ENCODE measurements at regions not wholly inside any gene's neighbourhood (a gene's known extent, or its start where the extent isn't known, plus 50 kb on each side); places are given as distances from the start of the nearest gene placed in this dataset.
"Not testable (repeated sequence)": the region's sequence is repeated elsewhere in the genome, so short reads cannot be mapped to it uniquely, and the experiment has no call there.

DNA sequence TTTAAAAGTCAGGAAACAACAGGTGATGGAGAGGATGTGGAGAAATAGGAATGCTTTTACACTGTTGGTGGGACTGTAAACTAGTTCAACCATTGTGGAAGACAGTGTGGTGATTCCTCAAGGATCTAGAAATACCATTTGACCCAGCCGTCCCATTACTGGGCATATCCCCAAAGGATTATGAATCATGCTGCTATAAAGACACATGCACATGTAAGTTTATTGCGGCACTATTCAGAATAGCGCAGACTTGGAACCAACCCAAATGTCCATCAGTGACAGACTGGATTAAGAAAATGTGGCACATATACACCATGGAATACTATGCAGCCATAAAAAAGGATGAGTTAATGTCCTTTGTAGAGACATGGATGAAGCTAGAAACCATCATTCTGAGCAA, 359.8 kb upstream of the CCDC179 start:
- not testable (repeated sequence) for H3K36me3 ChIP-seq (replicated peaks; ENCODE audit: control insufficient read depth, insufficient read depth, low read length)

DNA sequence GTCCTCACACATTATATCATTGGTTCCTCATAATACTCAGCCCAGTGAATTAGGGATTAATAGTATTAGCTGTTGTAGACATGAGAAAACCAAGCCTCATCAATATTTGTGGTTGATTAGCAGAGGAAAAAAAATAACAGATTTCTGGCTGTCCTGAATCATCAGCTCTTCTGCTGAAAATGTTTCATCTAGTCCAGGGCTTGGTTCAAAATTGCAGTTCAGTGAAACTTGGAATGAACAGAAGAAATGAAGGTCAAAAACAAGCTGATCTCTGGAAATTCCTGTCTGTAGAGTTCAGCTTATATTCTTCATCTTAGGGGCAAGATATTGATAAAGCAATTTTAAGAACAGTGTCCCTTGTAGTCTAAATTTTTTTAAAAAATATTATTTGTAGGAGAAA, 361.1 kb upstream of the CCDC179 start:
- no peak for DNase-seq
- H3K4me3 ChIP-seq (ENCODE audit: insufficient read depth, low read depth, low read length), result no peak overlapping the region
- no peaks in the 10 kb centered on the region for H3K27me3 ChIP-seq (ENCODE audit: control insufficient read depth, insufficient read depth, low read length)
- no peaks in the 10 kb centered on the region for H3K36me3 ChIP-seq (replicated peaks; ENCODE audit: control insufficient read depth, insufficient read depth, low read length)

More for the DNA sequence above, 359.8 kb upstream of the CCDC179 start:
- not testable (repeated sequence) for DNase-seq; H3K27me3 ChIP-seq (ENCODE audit: control insufficient read depth, insufficient read depth, low read length); H3K4me3 ChIP-seq (ENCODE audit: insufficient read depth, low read depth, low read length)

DNA sequence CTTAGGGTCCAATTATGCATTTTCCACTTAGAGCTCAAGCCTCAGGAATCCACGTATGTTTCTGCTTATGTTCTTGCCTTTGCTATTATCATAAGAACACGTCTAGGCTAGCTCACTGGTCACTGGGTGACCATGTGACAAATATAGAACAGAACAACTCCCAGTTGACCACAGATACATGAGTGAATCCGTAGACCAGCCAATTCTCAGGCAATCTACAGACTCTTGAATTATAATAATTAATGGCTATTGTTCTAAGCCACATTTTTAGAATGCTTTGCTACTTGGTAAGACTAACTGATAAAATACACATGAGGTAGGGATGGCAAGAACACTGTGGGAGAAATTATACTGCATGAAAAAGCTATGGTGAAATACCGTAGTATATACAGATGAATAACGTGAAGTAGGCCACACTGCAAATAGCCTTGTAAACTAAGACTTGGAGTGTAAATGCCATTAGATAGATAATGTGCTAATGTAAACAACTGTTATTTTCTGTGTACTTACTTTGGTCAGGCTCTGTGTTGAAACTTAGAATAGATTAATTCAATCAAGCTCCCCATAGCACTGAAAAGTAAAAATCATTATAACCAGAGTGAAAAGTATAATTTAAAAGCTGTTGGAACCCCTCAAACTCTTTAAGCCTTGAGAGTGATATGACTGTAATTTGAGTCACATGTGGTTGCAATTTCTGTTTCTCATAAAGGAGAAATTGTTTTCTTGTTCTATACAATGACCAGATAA, 366.2 kb upstream of the CCDC179 start:
- H3K4me3 ChIP-seq (ENCODE audit: insufficient read depth, low read depth, low read length), result no peak overlapping the region
- no peaks in the 10 kb centered on the region for H3K27me3 ChIP-seq (ENCODE audit: control insufficient read depth, insufficient read depth, low read length)
- no peak for DNase-seq
- no peaks in the 10 kb centered on the region for H3K36me3 ChIP-seq (replicated peaks; ENCODE audit: control insufficient read depth, insufficient read depth, low read length)

DNA sequence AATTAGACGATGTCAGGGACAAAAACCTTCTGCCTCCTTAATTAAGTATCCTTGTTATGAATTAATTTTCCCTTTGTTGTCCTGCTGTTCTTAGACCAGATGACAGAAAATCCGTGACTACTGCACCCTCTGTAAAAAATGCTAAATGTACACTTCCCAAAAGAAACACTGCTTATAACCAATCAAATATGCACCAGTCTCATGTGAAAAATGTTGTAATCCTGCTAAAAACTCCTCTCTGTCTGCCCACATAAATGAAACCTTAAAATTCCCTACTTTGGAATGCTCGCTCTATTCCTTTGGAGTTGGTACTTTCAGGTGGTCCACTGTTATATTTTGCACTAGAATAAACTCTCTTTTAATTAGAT, 366.8 kb upstream of the CCDC179 start:
- H3K36me3 ChIP-seq (replicated peaks; ENCODE audit: control insufficient read depth, insufficient read depth, low read length), result no peaks in the 10 kb centered on the region

DNA sequence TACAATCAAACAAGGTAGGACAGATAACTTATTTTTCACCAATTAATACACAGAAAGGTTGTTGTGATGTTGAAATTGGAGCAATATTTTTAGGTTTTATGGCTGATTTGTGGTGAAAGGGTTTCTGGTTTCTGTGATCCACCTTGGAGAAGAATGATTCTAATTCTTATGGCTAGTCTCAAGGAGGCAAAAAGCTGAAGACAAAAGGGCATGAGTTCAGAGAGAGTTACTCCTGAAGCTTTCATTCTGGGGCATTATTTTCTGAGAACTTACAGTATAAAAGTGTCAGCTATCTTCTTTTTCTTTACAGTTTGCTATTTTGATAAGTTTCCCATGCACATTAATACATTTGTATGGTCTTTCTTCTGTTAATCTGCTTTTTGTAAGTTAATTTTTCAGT, 372.4 kb upstream of the CCDC179 start:
- Histone ChIP-seq H3K4me3 (ENCODE audit: insufficient read depth, low read depth, low read length) (no peak overlapping the region), H3K36me3 (replicated peaks; ENCODE audit: control insufficient read depth, insufficient read depth, low read length) (no peaks in the 10 kb centered on the region), H3K27me3 (ENCODE audit: control insufficient read depth, insufficient read depth, low read length) (no peaks in the 10 kb centered on the region)
- DNase-seq, result no peak

More for the DNA sequence above, 366.8 kb upstream of the CCDC179 start:
- DNase-seq, result no peak
- Histone ChIP-seq H3K27me3 (ENCODE audit: control insufficient read depth, insufficient read depth, low read length) (no peaks in the 10 kb centered on the region), H3K4me3 (ENCODE audit: insufficient read depth, low read depth, low read length) (no peak overlapping the region)

DNA sequence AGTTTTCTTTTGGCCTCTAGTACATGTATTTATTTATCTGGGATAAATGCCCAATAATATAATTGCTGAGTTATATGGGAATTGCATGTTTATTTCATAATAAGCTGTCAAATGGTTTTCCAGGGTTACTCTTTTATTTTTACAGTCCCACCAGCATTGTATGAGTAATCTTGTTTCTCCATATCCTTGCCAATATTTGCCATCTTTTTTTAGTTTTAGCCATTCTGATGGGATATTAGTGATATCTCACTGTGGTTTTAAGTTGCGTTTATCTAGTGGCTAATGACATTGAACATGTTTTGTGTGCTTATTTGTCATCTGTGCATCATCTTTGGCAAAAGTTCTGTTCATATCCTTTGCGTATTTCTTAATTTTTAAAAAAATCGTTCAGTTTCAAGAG, 372.8 kb upstream of the CCDC179 start:
- no peak overlapping the region for H3K4me3 ChIP-seq (ENCODE audit: insufficient read depth, low read depth, low read length)
- no peak for DNase-seq
- H3K27me3 ChIP-seq (ENCODE audit: control insufficient read depth, insufficient read depth, low read length), result no peaks in the 10 kb centered on the region
- H3K36me3 ChIP-seq (replicated peaks; ENCODE audit: control insufficient read depth, insufficient read depth, low read length), result no peaks in the 10 kb centered on the region

DNA sequence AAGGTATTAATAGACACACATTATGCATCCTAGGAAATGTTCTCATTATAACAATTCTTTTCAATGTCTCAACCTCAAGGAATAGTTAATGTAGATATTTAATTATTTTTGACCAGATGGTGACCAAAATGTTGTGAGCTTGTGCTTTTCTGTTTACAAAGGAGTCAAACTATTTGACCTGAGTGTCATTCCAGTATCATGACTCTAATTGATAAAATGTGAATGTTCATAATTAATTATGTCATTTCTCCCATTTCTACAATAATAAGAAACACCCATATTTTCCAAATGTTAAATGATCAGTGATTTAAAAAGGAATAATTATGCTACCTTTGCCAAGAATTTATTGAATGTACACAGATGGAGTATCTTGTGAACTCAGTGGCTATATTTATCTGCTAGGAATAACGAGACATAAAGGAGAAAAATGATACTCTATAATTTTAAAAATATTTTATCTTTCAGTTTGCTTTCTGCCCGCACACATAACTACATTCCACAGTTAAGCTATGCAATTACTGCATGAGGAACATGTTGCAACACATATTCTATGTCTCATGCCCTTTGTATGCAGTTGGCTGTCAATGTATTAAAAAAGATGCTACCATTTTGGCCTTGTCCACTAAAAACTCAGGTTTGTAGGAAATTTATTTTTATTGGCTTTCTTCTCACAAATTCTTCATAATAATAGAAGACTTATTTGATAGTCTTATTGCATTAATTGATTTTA, 376.7 kb upstream of the CCDC179 start:
- DNase-seq, result no peak
- no peaks in the 10 kb centered on the region for H3K27me3 ChIP-seq (ENCODE audit: control insufficient read depth, insufficient read depth, low read length)
- H3K36me3 ChIP-seq (replicated peaks; ENCODE audit: control insufficient read depth, insufficient read depth, low read length), result no peaks in the 10 kb centered on the region
- H3K4me3 ChIP-seq (ENCODE audit: insufficient read depth, low read depth, low read length), result no peak overlapping the region

DNA sequence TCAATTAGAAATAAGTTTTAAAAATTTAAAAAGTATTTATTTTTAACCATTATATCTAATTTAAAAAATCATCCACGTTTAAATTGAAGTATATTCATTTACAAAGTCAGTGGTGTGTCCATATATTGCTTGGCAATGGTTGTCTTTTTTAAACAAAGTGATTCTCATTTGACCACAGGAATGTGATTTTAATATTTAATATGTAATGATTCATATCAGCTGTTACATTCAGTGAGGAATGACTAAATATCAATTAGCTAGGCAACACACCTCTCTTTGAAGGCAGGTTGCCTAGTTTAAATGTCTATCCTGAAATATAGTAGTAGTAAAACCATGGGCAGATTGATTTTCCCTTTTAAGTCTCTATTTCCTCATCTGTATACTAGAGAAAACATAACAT, 392.2 kb upstream of the CCDC179 start:
- no peaks in the 10 kb centered on the region for H3K27me3 ChIP-seq (ENCODE audit: control insufficient read depth, insufficient read depth, low read length)
- H3K36me3 ChIP-seq (replicated peaks; ENCODE audit: control insufficient read depth, insufficient read depth, low read length), result no peaks in the 10 kb centered on the region
- no peak for DNase-seq
- H3K4me3 ChIP-seq (ENCODE audit: insufficient read depth, low read depth, low read length), result no peak overlapping the region

DNA sequence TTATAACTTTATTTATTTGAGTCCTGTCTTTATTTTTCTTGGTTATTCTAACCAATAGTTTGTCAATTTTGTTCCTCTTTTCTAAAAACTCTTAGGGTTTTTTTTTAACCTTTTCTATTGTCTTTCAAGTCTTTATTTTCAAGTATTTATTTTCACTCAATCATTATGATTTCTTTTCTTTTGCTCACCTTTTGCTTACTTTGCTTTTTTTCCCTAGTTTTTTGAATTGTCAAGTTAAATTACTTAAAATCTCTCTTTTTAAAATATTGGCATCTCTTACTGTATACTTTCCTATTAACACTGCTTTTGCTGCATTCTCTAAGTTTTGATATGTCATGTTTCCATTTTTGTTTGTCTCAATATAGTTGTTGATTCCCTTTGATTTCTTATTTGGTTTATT, 396.8 kb upstream of the CCDC179 start:
- Histone ChIP-seq H3K4me3 (ENCODE audit: insufficient read depth, low read depth, low read length) (no peak overlapping the region), H3K27me3 (ENCODE audit: control insufficient read depth, insufficient read depth, low read length) (no peaks in the 10 kb centered on the region), H3K36me3 (replicated peaks; ENCODE audit: control insufficient read depth, insufficient read depth, low read length) (no peaks in the 10 kb centered on the region)
- no peak for DNase-seq

DNA sequence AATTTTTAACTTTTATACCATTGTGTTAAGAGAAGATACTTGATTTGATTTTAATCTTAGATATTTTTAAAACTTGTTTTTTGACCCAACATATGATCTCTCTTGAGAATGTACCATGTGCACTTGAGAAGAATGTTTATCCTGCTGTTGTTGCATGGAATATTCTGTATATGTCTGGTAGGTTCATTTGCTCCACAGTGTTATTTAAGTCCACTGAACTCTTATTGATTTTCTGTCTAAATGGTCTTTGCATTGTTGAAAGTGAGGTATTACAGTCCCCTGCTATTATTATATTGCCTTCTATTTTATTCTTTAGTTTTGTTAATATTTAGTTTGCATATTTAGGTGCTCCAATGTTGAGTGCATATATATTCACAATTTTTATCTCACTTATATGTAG, 397.3 kb upstream of the CCDC179 start:
- Histone ChIP-seq H3K27me3 (ENCODE audit: control insufficient read depth, insufficient read depth, low read length) (no peaks in the 10 kb centered on the region), H3K36me3 (replicated peaks; ENCODE audit: control insufficient read depth, insufficient read depth, low read length) (no peaks in the 10 kb centered on the region), H3K4me3 (ENCODE audit: insufficient read depth, low read depth, low read length) (no peak overlapping the region)
- no peak for DNase-seq

DNA sequence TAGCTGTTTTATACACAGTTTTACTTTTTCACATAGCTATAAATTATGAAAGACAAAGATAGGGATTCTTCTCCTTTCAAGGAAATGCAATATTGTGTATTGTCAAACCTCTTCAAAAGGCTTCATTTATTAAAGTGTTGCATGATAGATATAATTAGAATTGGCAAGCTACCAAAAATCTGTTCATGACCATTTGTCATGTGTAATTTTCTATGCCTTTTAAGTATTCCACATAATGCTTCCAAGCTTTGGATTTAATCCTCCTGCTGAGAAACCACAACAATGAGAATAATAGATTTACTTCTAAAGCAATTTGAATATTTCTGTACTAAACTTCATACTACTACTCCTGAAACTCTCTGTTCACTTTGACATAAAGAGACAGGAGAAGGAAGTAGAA, 403.2 kb upstream of the CCDC179 start:
- H3K4me3 ChIP-seq (ENCODE audit: insufficient read depth, low read depth, low read length), result no peak overlapping the region
- no peaks in the 10 kb centered on the region for H3K27me3 ChIP-seq (ENCODE audit: control insufficient read depth, insufficient read depth, low read length)
- DNase-seq, result no peak
- no peaks in the 10 kb centered on the region for H3K36me3 ChIP-seq (replicated peaks; ENCODE audit: control insufficient read depth, insufficient read depth, low read length)

DNA sequence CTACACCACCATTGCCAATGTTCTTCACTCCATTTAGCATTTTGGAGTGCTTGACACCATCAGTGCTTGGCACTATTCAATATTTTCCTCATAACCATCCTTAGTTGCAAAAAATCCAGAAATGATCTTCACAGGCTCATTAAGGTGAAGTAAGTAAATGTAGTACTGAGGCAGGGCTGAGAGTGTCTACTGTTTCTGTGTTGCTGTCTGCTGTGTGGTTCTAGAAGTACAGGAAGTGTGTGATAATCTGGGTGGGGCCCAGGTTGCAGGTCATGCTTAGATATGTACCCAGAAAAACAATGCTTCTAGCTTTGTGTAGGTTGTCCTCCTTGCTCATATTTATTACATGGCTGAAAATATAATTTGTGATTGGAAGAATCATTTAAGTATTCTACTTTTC, 411.8 kb upstream of the CCDC179 start:
- Histone ChIP-seq H3K27me3 (ENCODE audit: control insufficient read depth, insufficient read depth, low read length) (no peaks in the 10 kb centered on the region), H3K4me3 (ENCODE audit: insufficient read depth, low read depth, low read length) (no peak overlapping the region), H3K36me3 (replicated peaks; ENCODE audit: control insufficient read depth, insufficient read depth, low read length) (no peaks in the 10 kb centered on the region)
- DNase-seq, result no peak

DNA sequence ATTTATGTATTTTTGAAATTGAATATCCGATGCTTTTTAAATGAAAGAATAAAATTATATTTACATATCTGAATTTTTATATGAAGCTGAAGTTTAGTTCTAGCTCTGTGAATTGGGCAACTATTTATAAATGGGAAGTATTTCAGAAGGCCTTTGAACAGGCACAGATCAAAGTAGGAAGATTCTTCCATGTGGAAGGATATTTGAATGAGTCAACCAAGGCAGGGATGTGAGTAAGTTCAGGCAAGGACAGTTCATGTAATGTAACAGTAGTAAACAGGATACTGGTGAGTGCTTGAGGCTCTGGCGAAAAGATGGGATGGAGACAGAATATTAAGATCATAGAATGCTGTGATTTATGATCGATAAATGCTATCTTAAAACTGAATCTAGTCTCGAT, 417.8 kb upstream of the CCDC179 start:
- Histone ChIP-seq H3K36me3 (replicated peaks; ENCODE audit: control insufficient read depth, insufficient read depth, low read length) (no peaks in the 10 kb centered on the region), H3K27me3 (ENCODE audit: control insufficient read depth, insufficient read depth, low read length) (no peaks in the 10 kb centered on the region), H3K4me3 (ENCODE audit: insufficient read depth, low read depth, low read length) (no peak overlapping the region)
- DNase-seq, result no peak

DNA sequence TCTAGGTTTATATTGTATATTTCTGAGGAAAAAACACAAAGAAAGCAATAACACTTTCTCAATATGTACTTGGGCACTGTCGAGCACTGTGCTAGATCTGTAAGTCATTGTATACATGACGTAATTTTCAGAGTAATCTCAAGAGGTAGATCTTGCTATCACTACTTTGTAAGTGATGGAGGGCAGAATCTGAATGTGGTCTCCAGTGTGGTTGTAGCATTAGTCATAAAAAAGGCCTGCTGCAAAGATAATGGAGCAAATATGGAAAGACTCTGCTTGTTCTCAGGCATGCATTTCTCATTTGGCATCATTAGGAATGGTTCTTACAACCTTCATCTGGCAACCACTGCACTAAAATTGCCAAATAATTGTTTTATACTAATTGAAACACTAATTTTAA, 419.8 kb upstream of the CCDC179 start:
- no peak overlapping the region for H3K4me3 ChIP-seq (ENCODE audit: insufficient read depth, low read depth, low read length)
- DNase-seq, result no peak
- no peaks in the 10 kb centered on the region for H3K36me3 ChIP-seq (replicated peaks; ENCODE audit: control insufficient read depth, insufficient read depth, low read length)
- H3K27me3 ChIP-seq (ENCODE audit: control insufficient read depth, insufficient read depth, low read length), result no peaks in the 10 kb centered on the region

DNA sequence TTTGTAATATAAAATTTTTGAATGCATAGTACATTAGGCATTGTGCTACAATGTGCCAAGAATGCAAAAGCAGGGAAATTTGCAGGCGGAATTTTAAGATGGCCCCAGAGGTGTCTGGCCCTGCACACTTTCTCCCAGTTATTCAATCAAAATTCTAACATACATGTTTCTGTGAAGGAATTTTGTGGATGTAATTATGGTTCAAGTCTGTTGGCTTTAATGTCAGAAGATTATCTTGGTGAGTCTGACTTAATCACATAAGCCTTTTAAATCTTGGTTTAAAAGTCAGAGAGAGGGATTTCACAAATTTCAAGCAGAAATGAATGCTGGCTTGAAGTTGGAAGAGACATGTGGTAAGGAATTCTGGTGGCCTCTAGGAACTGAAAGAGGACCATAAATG, 423.4 kb upstream of the CCDC179 start:
- no peaks in the 10 kb centered on the region for H3K36me3 ChIP-seq (replicated peaks; ENCODE audit: control insufficient read depth, insufficient read depth, low read length)
- no peak overlapping the region for H3K4me3 ChIP-seq (ENCODE audit: insufficient read depth, low read depth, low read length)
- no peak for DNase-seq

More for the DNA sequence above, 423.4 kb upstream of the CCDC179 start:
- H3K27me3 ChIP-seq (ENCODE audit: control insufficient read depth, insufficient read depth, low read length), result no peaks in the 10 kb centered on the region

Measured in H7 (cell line).